NT2/D1 (cell line): ENCODE measurements at regions not wholly inside any gene's neighbourhood (a gene's known extent, or its start where the extent isn't known, plus 50 kb on each side); places are given as distances from the start of the nearest gene placed in this dataset.

Experiments used
- DNase-seq: peaks from one replicate; pipeline ENCODE4 v3.0.0-alpha.2; 2011; ENCODE audit warnings: low read depth, low spot score
- H3K27me3 ChIP-seq: 2 replicates; pipeline ENCODE4 v1.6.0; 2011; ENCODE audit warnings: mild to moderate bottlenecking; ENCODE audit not compliant: insufficient read length, insufficient read depth
- H3K36me3 ChIP-seq: 2 replicates; pipeline ENCODE4 v1.6.1; 2011; ENCODE audit warnings: mild to moderate bottlenecking, low read length, mixed read lengths; ENCODE audit not compliant: insufficient read depth, insufficient read length
- H3K4me1 ChIP-seq: 2 replicates; pipeline ENCODE4 v1.5.1; 2011; ENCODE audit not compliant: insufficient read depth, insufficient read length
- H3K4me3 ChIP-seq: 2 replicates; pipeline ENCODE4 v1.5.1; 2011; ENCODE audit warnings: low read depth; ENCODE audit not compliant: insufficient read length
- H3K9ac ChIP-seq: 2 replicates; pipeline ENCODE4 v1.6.0; 2011; ENCODE audit warnings: low read depth; ENCODE audit not compliant: insufficient read length
- H3K9me3 ChIP-seq: 2 replicates; pipeline ENCODE4 v1.5.1; 2011; ENCODE audit warnings: mild to moderate bottlenecking, low read length; ENCODE audit not compliant: insufficient read depth
- SUZ12 ChIP-seq: IDR thresholded peaks from 2 replicates; pipeline ENCODE4 v1.6.1; 2011; ENCODE audit not compliant: insufficient read length, insufficient read depth; ENCODE audit errors: extremely low read depth
- YY1 ChIP-seq: IDR thresholded peaks from 2 replicates; pipeline ENCODE4 v1.6.1; 2011; ENCODE audit not compliant: insufficient read length, insufficient read depth
- ZNF274 ChIP-seq: IDR thresholded peaks from 2 replicates; pipeline ENCODE4 v1.6.1; 2011; ENCODE audit warnings: mild to moderate bottlenecking, low read depth, low read length

DNA sequence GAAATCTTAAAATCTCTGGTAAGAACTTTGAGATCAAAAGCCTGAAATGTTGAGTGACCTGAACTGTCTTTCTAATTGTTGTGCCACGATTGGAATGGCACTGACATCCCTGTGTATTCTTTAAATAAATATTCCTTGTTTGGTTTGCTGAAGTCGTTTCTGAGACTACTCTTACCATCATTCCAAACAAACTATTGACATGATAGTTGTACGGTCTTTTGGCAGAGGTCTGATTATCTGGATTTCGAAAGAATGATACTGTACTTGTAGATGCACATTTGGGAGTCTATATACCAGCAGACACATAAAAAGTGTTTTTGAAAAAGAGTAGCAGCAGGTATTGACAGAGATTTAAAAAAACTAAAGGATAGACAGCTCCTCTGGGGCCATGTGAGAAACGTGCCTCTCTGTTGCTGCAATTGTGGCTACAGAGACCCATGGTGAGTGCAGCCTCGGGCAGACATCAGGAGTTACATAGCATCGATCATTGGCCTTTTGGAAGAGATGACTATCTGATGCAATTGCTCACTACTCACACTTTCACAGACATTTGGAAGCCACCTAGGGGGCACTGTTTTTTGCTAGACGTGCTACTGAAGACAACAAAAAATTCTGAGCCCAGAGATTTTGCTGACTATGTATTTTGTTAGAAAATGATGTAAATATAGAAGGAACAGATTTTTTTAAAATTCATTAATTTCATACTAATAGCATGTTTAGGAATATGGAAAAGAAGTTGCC, 464.5 kb downstream of the KCNT2 start:
- no peak overlapping the region for H3K4me3 ChIP-seq
- H3K4me1 ChIP-seq = no peaks in the 10 kb centered on the region
- peak; percentile 11 for DNase-seq
- H3K27me3 ChIP-seq = no peaks in the 10 kb centered on the region
- no peaks in the 10 kb centered on the region for H3K9me3 ChIP-seq
- no peak overlapping the region for H3K9ac ChIP-seq
- no peaks in the 10 kb centered on the region for H3K36me3 ChIP-seq
- TF ChIP-seq SUZ12 (no peak), ZNF274 (no peak), YY1 (no peak)

GRCh38 chr1:196142111-196142640, 466.1 kb downstream of the KCNT2 start:
- no peak overlapping the region for H3K4me3 ChIP-seq
- H3K4me1 ChIP-seq = no peaks in the 10 kb centered on the region
- TF ChIP-seq YY1 (no peak), SUZ12 (no peak), ZNF274 (no peak)
- no peaks in the 10 kb centered on the region for H3K36me3 ChIP-seq
- no peaks in the 10 kb centered on the region for H3K27me3 ChIP-seq
- no peaks in the 10 kb centered on the region for H3K9me3 ChIP-seq
- no peak for DNase-seq
- no peak overlapping the region for H3K9ac ChIP-seq

GRCh38 chr1:196136396-196136795, 471.8 kb downstream of the KCNT2 start:
- H3K9ac ChIP-seq = no peak overlapping the region
- no peak for DNase-seq
- no peaks in the 10 kb centered on the region for H3K9me3 ChIP-seq
- H3K4me3 ChIP-seq = no peak overlapping the region
- no peaks in the 10 kb centered on the region for H3K36me3 ChIP-seq
- no peaks in the 10 kb centered on the region for H3K4me1 ChIP-seq
- TF ChIP-seq ZNF274 = no peak
- TF ChIP-seq SUZ12 = no peak
- no peak for TF ChIP-seq YY1
- no peaks in the 10 kb centered on the region for H3K27me3 ChIP-seq

GRCh38 chr1:196131691-196132090, 476.5 kb downstream of the KCNT2 start:
- no peaks in the 10 kb centered on the region for H3K9me3 ChIP-seq
- no peak overlapping the region for H3K9ac ChIP-seq

DNA sequence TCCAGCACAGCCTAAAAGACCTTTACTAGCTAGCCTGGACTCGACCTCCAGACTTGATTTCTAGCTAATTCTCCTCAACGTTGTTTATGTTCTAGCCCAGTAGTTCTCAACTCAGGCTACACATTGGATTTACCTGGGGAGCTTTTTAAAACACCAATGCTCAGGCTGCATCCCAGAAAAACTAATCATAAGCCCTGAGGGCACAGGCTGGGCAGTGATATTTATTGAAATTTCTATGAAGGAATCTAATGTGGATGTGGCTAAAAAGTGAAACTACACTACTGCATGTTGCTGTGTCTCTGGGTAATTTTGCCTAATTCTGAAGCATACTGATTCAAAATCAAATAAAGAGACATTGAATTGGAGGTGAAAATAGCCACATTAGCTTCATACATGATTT, 479.4 kb downstream of the KCNT2 start:
- H3K36me3 ChIP-seq = no peaks in the 10 kb centered on the region

More at GRCh38 chr1:196131691-196132090, 476.5 kb downstream of the KCNT2 start:
- H3K27me3 ChIP-seq = no peaks in the 10 kb centered on the region
- no peak for DNase-seq
- no peak overlapping the region for H3K4me3 ChIP-seq
- TF ChIP-seq SUZ12 = no peak
- no peak for TF ChIP-seq ZNF274
- TF ChIP-seq YY1 = no peak
- H3K36me3 ChIP-seq = no peaks in the 10 kb centered on the region
- no peaks in the 10 kb centered on the region for H3K4me1 ChIP-seq

DNA sequence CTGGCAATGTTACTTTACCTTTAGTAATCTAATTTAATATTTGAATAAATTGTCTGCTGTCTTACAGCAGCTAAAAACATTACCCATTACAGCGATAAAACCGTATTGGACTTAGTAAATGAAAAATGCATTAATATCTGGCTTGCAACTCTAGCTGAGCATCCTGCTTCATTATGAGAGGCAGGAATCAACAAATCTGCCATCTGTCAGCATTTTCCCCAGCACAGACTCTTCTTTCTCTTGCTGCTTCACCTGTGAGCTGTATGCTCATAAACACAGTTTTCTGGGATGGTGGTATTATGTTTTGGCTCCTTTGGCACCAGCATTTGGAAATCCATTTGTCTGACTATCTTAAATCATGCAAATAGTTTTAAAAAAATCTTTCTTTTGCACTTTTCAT, 487.1 kb downstream of the KCNT2 start:
- Histone ChIP-seq H3K27me3 (no peaks in the 10 kb centered on the region), H3K36me3 (no peaks in the 10 kb centered on the region), H3K4me3 (no peak overlapping the region), H3K9ac (no peak overlapping the region), H3K4me1 (no peaks in the 10 kb centered on the region), H3K9me3 (no peaks in the 10 kb centered on the region)
- DNase-seq = no peak
- TF ChIP-seq YY1 (no peak), SUZ12 (no peak), ZNF274 (no peak)

More for the DNA sequence above, 479.4 kb downstream of the KCNT2 start:
- no peak for DNase-seq
- H3K9me3 ChIP-seq = no peaks in the 10 kb centered on the region
- H3K4me3 ChIP-seq = no peak overlapping the region
- H3K27me3 ChIP-seq = no peaks in the 10 kb centered on the region
- H3K9ac ChIP-seq = no peak overlapping the region
- no peak for TF ChIP-seq ZNF274
- no peak for TF ChIP-seq YY1
- no peak for TF ChIP-seq SUZ12
- H3K4me1 ChIP-seq = no peaks in the 10 kb centered on the region

- Histone ChIP-seq H3K4me1 (no peaks in the 10 kb centered on the region), H3K4me3 (no peak overlapping the region), H3K9me3 (no peaks in the 10 kb centered on the region), H3K36me3 (no peaks in the 10 kb centered on the region), H3K27me3 (no peaks in the 10 kb centered on the region), H3K9ac (no peak overlapping the region)
- DNase-seq = no peak
- TF ChIP-seq YY1 (no peak), ZNF274 (no peak), SUZ12 (no peak)
Measured at GRCh38 chr1:196115646-196116045, 492.6 kb downstream of the KCNT2 start.
